ENCODE measurements at regions not wholly inside any gene's neighbourhood (a gene's known extent, or its start where the extent isn't known, plus 50 kb on each side); places are given as distances from the start of the nearest gene placed in this dataset. TPM values are rescaled to one million over a fixed set of nuclear protein-coding genes. Genes with fewer than 3 reads are reported as not detected.

Small RNA genes in the stretch of these regions (small RNA-seq; reads per million reads assigned to genes)
- gene MIR6089 (ENCODE audit: insufficient read length, low read depth, low replicate concordance) = not detected
